Putamen (tissue), 1 donor: ENCODE measurements at regions not wholly inside any gene's neighbourhood (a gene's known extent, or its start where the extent isn't known, plus 50 kb on each side); places are given as distances from the start of the nearest gene placed in this dataset.

Source experiments
- DNase-seq: peaks from one replicate; pipeline ENCODE4 v3.0.0-alpha.2; 2016; ENCODE audit warnings: low spot score

- no peak for DNase-seq
Measured at GRCh38 chr18:59963229-59963628, 63.4 kb downstream of the PMAIP1 start.

DNA sequence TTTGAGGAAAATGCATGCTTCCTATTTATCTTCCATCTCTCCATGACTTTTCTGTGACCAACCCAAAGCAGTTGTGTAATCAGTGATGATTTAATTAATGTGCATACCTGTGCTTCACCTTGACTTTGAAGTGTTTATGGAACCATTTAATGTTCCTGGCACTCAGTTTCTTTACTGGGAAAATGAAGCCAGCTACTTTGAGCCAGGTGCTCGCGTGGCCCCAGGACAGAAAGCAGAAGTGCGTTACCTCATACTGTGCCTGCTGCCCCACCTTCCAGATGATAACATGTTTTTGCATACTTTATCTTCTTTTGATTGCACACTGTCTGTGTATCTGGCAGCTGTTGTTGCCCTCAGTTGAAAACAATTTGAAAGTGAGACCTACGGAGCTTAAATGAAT, 61.3 kb downstream of the PMAIP1 start:
- no peak for DNase-seq

GRCh38 chr18:59960272-59960671, 60.5 kb downstream of the PMAIP1 start:
- no peak for DNase-seq

DNA sequence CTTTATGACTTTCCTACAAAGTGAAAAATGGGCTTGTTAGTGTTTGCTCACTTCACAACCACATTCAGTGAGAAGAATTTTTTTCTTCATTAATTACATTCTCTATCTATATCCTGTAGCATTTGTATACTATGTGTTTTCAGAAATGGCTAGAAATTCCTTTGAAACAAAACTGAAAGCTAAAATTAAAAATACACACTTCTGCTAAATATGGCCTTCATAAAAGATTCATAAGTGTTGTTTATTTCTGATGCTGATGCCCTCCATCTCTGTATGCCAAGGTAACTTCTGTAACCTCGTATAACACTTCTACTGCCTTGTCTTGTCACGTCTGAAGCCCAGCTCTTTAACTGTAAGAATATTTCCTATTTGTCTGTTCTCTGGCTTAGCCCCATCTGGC, 59.8 kb downstream of the PMAIP1 start:
- DNase-seq: no peak

GRCh38 chr18:59959073-59959472, 59.3 kb downstream of the PMAIP1 start:
- no peak for DNase-seq

DNA sequence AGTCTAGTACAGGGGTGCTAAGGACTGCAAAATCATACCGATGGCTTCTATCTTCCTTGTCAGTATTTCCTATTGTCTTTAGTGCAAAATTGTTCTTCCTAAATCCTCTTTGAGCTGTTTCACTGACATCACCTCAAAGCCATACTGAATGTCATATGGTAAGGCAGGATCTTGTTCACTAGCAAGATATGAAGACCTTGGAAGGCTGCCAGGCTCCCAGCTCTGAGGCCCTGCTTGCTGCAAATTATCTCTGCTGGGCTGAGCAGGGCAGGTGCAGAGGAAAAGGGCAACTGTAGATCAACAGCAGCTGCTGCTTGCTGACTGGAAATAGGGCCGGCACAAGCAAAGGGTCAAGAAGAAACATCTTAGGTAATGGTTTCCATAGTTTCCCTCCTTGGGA, 58.2 kb downstream of the PMAIP1 start:
- DNase-seq: no peak

DNA sequence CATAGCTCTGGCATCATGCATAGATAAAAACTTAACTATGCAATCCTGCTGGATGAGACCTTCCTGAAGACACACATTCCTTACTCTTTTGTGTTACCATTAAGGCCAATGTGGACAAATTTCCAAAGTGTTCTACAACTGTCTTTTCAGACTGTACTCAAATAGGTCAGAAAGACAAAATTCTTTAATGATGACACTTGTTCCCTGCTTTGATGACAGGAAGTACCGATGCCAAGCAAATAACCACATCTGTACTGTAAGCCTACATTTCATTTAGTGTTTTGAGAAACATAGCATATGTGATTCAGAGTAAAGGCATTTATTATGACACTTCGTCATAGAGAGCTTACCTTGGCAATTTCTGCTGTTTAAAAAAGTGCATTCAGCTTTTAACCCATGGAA, 55.0 kb downstream of the PMAIP1 start:
- DNase-seq: no peak

DNA sequence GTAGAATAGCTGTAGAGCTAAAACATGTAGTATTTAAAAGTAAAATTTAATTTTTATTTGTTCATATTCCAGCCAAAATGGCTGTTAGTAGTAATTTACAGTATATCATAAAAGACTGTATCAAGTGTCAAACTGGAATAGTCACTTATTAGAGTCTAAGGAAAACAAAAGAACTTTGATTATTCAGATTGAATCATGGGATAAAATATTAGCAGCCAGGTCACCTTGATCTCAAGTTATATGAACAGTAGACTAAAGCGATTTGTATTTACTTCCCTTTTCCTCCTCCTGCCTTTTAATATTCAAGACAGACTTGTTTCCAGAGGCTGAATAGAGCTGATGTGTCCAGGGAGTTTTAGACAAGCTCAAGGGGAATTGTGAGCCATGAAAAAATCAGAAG, 54.4 kb downstream of the PMAIP1 start:
- no peak for DNase-seq
